Hepatocyte (in vitro differentiated cells): ENCODE measurements at regions not wholly inside any gene's neighbourhood (a gene's known extent, or its start where the extent isn't known, plus 50 kb on each side); places are given as distances from the start of the nearest gene placed in this dataset.

ENCODE experiments used
- CTCF ChIP-seq: fragments of 200-600 bp; sonication (generic); IDR thresholded peaks from 2 replicates; pipeline ENCODE4 v1.5.1; 2016; ENCODE audit warnings: antibody characterized with exemption, mild to moderate bottlenecking; ENCODE audit not compliant: poor library complexity
- EZH2 ChIP-seq: fragments of 200-600 bp; sonication (generic); IDR thresholded peaks from 2 replicates; pipeline ENCODE4 v1.6.1; 2016; ENCODE audit warnings: antibody characterized with exemption, mild to moderate bottlenecking, borderline replicate concordance
- EZH2phosphoT487 ChIP-seq: fragments of 200-600 bp; sonication (generic); IDR thresholded peaks from one replicate; pipeline ENCODE4 v1.6.1; 2018; ENCODE audit warnings: antibody characterized with exemption, mild to moderate bottlenecking, low read depth, moderate library complexity; ENCODE audit not compliant: unreplicated experiment, severe bottlenecking

GRCh38 chr6:133693565-133693964 is 195.3 kb upstream of the TCF21 start:
- TF ChIP-seq EZH2: no peak
- no peak for TF ChIP-seq CTCF
- no peak for TF ChIP-seq EZH2phosphoT487
